Fibroblast of upper back skin (primary cell): ENCODE measurements at regions not wholly inside any gene's neighbourhood (a gene's known extent, or its start where the extent isn't known, plus 50 kb on each side); places are given as distances from the start of the nearest gene placed in this dataset.

ENCODE experiments used
- DNase-seq: peaks from one replicate; pipeline ENCODE4 v3.0.0-alpha.2; 2013

DNA sequence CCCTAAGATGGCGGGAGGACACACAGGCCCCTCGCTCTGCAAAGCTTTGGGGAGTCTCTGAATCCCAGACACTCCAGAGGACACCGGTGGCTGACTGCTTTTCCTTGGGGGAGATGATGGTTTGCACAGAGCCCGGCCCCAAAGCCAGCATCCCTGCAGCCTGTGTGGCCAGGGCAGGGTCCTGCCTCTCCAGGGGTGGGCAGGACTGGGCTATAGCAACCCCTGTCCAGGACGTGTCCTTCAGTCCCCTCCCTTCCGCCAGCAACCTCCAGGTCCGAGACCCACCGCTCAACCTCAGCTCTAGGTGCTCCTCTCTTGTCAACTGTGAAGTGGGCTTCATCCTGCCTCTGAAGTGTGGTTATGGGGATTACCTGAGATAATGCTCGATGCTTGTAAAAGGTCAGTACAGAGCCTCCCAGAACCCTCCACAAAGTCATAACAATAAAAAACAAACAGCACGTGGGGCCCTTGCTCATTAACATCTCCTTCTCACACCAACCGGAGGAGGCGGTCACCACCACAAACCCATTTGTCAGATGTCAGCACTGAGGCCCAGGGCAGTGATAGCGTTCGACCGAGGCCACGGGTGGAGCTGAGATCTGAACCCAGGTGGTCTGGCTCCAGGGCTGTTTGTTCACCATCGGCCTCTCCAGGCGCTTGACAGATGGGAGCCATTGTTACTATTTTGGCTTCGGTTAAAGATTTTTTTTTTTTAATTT lies 304.8 kb downstream of the IRF8 start:
- no peak for DNase-seq

DNA sequence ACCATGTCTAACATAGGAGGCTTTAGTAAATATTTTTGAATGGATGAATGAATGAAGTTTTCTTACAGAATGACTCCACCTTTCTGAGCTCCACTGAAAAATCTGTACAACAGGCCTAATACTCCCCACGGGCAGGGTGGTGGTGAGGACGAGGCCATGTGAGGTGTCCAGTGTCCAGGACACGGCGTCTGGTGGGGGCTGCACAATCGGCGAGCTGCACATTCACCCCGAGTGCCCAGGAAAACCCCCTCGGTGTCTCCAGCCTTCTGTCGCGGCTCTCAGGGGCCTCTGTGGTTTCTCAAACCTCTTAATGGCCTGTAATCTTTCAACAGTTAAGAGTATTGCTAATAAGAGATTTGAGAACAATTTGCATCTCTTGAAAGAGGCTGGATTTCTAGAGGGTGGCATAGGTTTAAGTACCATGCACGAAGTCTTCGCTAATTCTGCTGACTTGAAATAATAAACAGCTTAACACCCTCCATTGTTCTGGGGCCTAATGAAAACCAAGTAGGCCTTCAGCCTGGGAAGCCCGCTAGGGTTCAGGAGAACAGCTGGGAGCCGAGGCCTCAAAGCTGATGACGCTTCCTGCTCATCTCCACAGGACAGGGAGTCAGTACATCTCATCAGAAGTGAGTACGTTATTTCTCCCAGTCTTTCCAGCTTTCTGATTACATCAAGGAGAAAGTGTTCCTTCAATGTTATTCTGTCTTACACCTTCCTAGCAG lies 304.6 kb upstream of the FOXF1 start:
- no peak for DNase-seq

DNA sequence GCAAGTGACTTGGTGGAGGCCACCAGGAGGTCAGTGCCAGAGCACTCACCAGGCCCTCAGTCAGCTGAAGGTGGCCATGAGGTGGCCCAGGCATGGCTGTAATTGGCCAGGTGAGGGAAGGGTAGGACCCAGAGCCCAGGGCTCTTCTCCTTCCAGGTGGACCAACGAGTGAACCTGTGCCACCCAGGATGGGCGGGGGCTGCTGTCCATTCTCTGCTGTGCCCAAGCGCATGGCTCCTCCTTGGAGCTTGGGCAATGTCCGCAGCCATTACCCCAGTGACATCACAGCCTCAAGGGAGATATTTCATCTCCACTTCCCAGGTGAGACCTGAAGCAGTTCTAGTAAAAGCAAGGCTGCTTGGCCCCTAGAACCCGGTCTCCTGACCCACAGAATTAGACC lies 303.0 kb upstream of the FOXF1 start:
- no peak for DNase-seq

DNA sequence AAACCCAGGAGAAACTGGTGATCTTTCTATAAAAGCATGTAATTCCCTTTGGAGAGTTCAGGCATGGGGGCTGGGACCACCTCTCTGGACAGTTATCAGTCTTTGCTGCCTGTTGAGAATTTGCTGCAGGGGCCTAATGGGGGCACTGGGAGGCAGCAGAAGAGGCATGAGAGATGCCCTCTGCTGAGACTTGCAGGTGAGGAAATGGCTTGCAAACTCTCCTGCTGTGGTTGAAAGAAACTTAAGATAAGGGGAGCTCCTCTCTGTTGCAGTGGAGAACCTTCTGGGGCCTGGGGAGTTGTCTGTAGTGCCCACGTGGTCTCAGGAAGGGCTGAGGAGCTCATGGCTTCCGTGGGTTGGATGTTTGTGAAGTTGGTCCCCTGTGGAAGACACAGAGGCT lies 301.1 kb upstream of the FOXF1 start:
- no peak for DNase-seq

DNA sequence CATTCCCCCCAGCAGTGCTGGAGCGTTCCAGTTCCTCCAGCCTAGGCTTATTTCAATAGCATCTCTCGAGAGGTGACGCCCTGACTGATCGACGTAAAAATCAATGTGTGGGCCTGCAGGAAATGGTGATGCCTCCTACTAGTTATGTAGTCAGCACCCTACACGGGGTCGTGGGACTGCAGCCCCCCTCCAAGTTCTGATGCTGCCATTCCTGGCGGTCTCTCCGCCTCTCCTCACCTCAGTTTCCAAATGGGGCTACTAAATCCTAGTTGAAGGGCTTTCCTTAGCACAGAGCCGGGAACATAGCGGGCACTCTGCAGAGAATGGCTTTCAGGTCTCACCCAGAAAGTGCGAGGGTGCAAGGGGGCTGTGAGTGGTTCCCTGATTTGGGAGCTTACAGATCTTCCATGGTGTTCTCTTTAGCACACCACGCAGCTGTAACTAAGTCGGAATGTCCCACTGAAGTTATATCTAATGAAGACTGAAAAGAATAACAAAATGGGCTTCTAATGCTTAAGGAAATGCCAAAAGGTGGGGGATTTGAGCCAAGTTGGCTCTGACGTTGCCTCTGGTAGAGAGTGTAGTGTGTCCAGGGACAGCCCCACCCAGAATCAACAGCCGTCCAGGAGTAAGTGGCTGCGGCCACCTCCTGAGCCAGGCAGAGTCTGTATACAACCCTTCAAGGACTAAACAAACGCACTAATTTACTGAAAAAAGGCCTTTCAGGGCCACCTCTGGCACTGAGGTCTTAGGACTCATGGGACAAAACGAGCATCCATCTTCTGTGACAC lies 299.7 kb upstream of the FOXF1 start:
- DNase-seq, result no peak

DNA sequence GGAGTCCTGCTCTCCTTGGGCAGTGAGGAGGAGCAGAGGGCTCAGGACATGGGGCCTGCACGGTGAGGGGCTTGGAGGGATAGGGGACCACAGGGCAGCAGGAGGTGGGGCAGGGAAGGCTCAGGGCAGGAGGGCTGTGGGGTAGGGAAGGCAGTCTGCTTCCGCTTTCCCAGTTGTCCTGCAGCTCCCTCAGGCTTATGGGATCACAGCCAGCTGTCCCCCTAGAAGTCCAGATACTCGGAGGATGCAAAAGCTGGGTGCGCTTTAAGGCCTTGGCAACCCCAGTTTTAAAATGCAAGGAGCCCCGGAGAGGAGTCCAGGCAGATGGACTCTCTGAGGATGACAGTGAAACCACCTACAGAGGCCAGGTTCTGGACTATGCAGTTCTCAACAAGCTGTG lies 299.1 kb upstream of the FOXF1 start:
- no peak for DNase-seq

DNA sequence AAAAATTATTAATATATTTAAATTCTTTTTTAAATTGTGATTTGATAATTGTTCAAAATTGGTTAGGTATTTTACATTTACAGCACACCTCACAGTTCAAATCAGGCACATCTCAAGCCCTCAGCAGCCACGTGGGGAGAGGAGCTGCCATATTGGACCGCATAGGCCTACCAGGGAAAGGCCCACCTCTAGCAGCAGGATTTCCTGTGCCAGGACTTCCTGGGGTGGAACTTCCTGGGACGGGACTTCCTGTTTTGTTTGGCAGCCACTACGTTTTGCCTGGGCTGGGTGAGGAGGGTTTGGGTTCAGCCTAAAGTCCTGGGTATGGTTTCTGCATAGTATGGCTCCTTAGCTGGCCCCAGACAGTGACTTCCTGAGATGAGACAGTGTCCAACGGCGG lies 298.5 kb upstream of the FOXF1 start:
- DNase-seq, result no peak

DNA sequence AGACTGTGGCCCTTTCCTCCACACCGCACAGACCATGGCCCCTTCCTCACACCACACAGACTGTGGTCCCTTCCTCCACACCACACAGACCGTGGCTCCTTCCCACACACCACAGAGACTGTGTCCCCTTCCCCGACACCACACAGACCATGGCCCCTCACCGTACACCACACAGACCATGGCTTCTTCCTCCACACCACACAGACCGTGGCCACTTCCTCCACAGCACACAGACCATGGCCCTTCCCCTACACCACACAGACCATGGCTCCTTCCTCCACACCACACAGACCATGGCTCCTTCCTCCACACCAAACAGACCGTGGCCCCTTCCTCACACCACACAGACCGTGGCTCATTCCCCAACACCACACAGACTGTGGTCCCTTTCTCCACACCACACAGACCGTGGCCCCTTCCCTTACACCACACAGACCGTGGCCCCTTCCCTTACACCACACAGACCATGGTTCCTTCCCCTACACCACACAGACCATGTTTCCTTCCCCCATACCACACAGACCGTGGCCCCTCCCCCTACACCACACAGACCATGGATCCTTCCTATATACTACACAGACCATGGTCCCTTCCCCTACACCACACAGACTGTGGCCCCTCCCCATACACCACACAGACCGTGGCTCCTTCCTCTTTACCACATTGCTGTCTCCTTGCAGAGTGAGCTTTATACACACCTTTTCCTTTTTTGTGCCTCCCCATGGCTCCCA lies 297.5 kb upstream of the FOXF1 start:
- DNase-seq, result no peak

DNA sequence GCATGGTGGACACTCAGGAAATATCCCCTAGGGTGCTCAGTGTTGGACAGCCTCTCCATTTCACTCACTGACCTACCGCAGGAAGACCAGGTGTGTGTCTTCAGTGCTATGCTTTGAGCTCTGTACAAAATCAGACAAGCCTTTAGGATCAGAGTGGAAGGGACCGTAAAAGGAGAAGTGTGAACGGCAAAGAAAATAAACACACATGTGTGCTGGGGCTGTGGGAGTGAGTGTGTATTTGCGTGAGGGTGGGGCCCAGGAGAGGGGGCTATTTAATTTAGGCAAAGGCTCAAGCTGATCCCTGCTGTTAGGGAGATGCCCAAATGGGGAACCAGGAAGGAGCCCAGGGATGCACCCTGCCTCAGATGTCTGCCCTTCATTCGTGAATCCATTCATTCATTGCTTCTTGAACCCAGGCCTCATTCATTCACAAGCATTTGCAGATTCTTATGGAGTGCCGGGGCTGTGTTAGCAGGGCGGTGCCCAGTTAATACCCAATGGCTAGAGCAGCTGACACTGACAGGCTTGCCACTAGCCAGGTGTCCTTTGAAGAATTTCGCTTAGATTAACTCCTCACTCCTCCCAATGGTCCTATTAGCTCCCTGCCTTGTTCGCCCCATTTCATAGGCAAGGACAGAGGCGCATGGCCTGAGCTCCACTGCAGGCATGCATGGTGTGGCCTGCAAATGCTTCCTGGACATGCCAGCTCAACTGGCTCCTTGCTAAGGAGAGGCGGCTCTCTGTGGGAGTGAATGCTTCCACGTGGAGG lies 296.7 kb upstream of the FOXF1 start:
- DNase-seq, result no peak

DNA sequence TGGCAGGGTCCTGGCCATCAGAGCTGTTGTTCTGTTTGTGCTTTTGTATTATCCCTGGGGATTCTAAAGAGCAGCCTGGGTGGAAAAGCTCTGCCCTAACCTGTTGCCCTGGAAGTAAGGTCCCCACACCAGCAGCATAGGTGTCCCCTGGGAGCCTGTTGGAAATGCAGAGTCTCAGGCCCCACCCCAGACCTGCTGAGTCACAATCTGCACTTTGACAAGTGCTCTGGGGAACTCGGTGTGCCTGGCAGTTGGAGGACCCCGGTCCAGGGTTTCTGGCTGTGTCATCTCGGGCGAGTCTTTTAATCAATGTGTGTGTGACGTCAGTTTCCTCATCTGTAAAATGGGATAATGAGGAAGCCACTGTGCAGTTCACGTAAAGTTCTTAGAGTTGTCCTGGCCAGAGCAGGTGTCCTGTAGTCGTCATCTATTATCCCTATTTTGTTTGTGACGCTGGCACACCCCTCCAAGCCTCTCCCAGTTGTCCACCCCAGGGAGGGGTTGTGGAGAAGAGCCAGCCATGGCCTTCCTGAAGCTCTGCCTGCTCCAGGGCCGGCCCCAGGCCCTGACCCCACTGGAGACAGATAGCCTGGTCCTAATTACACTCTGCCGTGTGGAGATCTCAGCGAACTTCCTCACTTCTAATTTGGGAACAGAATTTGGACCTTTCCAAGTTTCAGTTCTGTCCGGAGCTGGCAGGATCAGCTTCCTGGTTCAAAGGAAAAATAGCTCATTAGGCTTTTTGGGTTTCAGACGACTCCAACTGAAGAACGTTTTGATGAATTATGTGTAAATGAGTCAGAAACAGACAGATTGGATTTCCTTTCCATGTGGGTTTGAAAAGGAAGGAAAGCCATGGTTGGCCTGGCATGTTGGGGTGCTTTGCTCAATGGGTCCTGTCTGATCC lies 295.7 kb upstream of the FOXF1 start:
- DNase-seq, result no peak

DNA sequence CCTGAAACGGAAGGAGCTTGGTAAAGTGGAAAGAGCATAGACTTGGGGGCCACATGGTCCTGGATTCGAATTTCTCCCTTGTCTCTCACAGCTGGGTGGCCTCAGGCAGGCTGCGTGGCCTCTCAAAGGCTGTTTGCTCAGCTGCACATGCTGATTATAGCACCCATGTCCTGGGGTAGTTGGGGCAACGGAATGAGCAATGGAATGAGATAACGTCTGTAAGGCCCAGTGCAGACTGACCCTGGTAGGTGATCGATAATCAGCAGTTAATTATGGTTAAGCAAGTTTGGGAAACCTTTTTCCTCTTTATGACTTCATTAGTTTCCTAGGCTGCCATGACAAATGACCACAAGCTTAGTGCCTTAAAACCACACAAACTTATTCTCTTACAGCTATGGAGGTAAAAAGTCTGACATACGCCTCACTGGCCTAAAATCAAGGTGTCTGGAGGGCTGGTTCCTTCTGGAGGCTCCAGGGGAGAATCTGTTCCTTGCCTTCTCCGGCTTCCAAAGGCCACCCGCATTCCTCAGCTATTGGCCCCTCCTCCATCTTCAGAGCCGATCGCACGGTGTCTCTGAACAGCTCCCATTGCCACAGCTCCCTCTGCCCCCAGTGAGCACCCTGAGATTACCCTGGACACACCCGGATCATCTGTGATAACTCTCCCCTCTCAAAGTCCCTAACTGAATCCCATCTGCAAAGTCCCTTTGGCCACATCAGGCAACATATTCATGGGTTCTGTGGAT lies 294.9 kb upstream of the FOXF1 start:
- no peak for DNase-seq

DNA sequence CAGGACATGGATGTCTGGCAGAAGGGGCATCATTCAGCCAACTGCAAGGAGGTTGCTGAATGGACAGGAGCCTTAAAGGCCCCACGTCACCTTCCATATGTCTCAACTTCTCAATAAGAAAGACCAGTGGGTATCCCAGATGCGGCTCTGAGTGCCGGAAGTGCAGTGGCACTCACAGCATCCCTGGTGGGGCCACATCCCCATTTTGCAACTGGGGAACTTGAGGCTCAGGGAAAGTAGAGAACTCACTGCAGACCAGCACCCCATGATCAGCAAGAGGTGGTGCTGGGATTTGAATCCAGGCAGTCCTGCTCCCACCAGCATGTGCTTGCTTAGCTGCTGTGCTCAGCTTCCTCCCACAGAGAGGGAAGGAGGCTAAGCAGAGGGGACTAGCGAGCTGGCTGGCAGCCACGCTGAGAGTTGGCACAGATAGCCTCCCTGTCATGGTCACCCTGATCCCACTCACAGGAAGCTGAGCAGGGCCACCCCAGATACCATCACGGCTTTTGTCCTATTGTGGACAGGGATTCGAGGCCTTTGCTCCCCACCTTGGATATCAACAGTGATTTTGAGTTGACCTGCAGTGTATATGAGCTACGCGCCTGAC lies 294.2 kb upstream of the FOXF1 start:
- no peak for DNase-seq

DNA sequence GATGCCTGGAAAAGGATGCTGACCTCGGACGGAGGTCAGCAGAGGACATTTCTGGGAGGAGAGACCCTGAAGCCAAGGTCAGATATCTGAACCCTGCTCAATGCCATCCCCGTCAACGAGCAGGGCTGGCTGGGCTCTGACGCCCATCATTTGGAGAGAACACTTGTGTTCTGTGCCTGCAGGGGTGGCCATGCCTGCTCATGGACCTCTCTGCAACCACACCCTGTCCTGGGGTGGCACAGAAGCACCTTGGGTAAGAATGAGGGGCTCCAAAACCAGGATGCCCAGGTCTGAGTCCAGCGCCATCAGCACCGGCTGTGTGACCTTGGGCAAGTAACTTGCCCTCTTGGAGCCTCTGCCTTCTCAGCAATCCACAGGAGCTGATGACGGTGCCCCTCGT lies 293.7 kb upstream of the FOXF1 start:
- DNase-seq, result no peak

DNA sequence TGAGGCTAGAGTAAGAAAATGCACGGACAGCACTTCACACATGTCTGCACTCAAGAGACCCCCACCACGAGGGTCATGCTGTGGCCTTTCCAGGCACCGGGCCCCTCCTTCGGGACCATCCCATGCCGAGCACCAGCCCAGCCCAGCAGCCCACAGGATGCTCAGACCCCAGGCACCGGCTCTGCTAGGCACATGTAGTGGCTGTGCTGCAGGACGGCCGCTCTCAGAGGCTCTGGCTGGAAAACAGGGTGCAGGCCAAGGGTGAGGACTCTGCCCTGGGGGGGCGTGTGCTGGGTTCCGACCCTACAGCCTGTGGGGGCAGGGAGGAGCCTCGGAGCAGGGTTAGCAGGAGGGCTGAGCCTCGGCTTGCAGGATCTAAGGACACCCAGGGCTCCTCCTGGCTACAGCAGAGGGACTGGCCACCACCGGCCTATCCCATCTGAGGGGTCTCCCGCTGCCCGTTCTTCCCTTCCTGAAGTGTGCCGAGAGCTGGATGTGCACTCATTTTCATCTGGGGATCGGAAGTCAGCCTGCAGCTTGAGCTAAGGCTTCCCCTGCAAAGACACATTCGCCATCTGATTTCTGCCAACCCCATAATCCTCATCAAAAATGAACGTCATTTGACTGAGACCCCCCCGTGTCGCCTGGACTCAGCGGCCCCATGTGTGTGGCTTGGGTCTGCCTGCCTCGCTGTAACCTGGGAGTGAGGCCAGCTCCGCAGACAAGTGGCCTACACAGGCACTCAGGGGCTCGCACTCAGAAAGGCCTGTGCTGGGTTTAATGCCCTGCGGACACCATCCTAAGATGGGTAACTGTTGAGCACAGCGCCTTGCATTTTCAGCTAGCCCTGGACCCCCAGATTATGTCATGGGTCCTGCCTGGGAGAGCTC lies 293.1 kb upstream of the FOXF1 start:
- no peak for DNase-seq

DNA sequence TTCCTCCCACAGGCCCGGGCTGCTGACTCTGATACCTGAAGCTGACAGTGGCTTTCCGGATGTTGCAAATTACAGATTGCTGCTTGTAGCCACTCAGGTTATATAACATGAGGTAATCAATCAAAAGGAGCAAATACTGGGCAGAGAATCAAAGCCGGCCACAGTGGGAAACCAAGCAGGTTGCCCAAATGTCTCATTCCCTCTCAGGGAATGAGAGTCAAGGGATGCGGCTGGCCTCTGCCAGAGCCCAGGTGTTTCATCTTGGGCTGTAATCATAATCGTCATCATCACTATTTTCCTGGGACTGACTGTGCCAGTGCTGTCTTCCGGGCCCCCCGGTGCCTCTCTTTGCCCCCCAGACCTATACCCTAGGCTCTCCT lies 292.4 kb upstream of the FOXF1 start:
- no peak for DNase-seq

DNA sequence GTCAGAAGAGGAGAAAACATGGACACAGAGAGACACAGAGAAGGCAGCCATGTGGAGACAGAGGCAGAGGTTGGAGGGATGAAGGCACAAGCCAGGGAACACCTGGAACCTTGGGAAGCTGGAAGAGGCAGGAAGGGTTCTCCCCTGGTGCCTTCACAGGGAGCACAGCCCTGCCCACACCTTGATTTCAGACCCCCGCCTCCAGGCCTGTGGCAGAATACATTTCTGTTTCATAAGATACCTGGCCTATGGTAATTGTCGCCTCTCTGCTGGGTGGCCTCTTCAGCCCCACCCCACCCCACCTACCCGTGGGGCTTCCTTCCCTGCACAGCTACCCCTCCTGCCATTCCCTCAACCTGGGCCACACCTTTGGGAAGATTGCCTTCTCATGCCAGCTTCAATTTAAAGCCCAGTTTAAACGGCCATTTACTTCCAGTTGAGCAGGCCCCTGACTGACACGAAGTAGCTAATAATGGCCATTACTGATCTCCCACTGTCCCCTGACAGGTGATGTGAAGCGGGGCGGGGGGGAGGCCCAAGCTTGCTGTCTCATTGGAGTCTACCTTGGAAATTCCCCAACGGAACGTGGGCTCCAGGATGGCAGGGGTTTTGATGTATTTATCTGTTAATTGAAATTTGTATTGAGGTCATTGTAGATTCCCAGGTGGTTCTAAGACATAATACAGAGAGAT lies 291.7 kb upstream of the FOXF1 start:
- DNase-seq, result no peak

DNA sequence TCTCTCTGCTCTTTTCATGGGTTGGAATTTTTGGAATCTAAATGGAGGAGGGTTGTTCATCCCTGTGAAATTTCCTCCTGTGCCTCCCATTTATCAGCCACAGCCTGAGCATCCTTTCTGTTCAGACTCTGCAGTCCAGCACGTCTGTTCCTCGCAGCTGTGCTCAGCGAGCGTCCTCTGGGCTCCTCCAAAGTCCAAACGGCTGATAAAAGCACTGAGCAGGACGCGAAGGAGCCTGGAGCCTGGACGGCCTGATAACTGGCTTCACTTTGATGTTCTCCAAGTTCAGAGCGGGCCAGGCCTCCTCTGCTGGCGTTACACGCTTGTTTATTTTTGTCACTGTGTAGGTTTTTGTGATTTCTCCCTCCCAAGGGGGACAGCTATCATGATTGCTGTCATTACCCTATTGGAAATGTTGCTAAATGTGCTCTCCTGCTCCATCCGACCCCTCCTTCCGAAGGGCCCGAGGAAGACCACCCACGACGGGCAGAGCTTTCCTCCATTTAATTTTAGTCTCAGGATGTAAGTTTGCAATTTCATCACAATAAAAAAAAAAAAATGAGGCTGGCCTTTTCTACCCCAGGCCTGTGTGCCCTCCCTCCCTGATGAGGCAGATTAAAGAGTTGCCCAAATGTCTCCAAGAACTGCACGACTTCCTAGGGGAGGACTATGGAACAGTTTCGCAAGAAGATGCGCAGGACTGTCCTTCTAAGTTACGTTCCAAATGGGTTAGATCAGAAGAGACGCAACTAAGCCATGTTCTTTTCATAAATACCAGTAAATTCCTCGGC lies 290.5 kb upstream of the FOXF1 start:
- DNase-seq, result no peak

DNA sequence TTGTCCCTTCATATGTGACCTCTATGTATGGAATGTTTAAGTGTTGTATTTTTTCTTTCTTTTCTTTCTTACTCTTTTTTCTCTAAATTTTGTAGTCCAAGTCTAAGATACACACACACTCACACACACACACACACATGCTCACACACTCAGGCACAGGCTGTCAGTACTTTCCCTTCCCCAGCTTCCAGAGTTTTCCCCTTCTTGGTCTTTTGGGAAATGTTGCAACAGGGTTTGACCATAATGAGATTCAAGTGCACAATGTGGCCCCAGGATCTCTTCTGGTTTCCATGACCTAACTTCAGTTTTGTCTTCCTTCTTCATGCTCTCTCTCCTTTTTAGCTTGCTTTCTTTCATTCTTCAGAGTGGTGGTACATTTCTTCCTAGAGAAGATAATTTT lies 289.8 kb upstream of the FOXF1 start:
- DNase-seq, result no peak
